ENCODE measurements at regions not wholly inside any gene's neighbourhood (a gene's known extent, or its start where the extent isn't known, plus 50 kb on each side); places are given as distances from the start of the nearest gene placed in this dataset.

DNA sequence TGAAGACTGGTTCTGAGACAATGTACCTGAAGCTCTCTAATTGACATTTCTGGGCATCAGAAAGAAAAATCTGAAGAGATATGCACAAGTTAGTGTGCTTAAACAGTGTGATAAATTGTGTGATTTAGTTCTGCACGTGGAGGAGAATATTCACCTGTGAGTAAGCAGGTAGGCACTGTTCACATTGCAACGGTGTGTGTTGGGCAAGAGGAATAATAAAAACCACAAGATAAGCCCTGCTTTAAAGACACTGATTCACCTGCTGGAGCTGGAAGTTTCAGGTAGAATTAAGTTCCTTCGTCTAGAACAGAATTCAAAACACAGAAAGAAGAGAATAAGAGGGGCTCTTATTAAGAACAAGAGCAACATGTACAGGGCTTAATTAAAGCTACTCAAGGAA is 864.3 kb upstream of the SOX11 start:
- TF ChIP-seq, protein P1, sequence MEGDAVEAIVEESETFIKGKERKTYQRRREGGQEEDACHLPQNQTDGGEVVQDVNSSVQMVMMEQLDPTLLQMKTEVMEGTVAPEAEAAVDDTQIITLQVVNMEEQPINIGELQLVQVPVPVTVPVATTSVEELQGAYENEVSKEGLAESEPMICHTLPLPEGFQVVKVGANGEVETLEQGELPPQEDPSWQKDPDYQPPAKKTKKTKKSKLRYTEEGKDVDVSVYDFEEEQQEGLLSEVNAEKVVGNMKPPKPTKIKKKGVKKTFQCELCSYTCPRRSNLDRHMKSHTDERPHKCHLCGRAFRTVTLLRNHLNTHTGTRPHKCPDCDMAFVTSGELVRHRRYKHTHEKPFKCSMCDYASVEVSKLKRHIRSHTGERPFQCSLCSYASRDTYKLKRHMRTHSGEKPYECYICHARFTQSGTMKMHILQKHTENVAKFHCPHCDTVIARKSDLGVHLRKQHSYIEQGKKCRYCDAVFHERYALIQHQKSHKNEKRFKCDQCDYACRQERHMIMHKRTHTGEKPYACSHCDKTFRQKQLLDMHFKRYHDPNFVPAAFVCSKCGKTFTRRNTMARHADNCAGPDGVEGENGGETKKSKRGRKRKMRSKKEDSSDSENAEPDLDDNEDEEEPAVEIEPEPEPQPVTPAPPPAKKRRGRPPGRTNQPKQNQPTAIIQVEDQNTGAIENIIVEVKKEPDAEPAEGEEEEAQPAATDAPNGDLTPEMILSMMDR (tag by site-specific recombination; IDR thresholded peaks at IDR 0.05) = no peak
- TF ChIP-seq, protein P2, sequence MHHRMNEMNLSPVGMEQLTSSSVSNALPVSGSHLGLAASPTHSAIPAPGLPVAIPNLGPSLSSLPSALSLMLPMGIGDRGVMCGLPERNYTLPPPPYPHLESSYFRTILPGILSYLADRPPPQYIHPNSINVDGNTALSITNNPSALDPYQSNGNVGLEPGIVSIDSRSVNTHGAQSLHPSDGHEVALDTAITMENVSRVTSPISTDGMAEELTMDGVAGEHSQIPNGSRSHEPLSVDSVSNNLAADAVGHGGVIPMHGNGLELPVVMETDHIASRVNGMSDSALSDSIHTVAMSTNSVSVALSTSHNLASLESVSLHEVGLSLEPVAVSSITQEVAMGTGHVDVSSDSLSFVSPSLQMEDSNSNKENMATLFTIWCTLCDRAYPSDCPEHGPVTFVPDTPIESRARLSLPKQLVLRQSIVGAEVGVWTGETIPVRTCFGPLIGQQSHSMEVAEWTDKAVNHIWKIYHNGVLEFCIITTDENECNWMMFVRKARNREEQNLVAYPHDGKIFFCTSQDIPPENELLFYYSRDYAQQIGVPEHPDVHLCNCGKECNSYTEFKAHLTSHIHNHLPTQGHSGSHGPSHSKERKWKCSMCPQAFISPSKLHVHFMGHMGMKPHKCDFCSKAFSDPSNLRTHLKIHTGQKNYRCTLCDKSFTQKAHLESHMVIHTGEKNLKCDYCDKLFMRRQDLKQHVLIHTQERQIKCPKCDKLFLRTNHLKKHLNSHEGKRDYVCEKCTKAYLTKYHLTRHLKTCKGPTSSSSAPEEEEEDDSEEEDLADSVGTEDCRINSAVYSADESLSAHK (tag by site-specific recombination; IDR thresholded peaks at IDR 0.05) = no peak
- TF ChIP-seq ZNF214 (tag by site-specific recombination; IDR thresholded peaks at IDR 0.05; ENCODE audit: borderline replicate concordance) (no peak), ZNF121 (tag by site-specific recombination; IDR thresholded peaks at IDR 0.05) (no peak), HOXA7 (CRISPR knock-in tag; IDR thresholded peaks at IDR 0.05; ENCODE audit: borderline replicate concordance) (no peak), ZNF274 (IDR thresholded peaks at IDR 0.05; ENCODE audit: low read length) (no peak), ZNF274 (tag by site-specific recombination; IDR thresholded peaks at IDR 0.05; ENCODE audit: borderline replicate concordance) (no peak), ZNF114 (tag by site-specific recombination; IDR thresholded peaks at IDR 0.05) (no peak), ZNF558 (tag by site-specific recombination; IDR thresholded peaks at IDR 0.05) (no peak)
- TF ChIP-seq, protein P3, sequence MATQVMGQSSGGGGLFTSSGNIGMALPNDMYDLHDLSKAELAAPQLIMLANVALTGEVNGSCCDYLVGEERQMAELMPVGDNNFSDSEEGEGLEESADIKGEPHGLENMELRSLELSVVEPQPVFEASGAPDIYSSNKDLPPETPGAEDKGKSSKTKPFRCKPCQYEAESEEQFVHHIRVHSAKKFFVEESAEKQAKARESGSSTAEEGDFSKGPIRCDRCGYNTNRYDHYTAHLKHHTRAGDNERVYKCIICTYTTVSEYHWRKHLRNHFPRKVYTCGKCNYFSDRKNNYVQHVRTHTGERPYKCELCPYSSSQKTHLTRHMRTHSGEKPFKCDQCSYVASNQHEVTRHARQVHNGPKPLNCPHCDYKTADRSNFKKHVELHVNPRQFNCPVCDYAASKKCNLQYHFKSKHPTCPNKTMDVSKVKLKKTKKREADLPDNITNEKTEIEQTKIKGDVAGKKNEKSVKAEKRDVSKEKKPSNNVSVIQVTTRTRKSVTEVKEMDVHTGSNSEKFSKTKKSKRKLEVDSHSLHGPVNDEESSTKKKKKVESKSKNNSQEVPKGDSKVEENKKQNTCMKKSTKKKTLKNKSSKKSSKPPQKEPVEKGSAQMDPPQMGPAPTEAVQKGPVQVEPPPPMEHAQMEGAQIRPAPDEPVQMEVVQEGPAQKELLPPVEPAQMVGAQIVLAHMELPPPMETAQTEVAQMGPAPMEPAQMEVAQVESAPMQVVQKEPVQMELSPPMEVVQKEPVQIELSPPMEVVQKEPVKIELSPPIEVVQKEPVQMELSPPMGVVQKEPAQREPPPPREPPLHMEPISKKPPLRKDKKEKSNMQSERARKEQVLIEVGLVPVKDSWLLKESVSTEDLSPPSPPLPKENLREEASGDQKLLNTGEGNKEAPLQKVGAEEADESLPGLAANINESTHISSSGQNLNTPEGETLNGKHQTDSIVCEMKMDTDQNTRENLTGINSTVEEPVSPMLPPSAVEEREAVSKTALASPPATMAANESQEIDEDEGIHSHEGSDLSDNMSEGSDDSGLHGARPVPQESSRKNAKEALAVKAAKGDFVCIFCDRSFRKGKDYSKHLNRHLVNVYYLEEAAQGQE (tag by site-specific recombination; IDR thresholded peaks at IDR 0.05) = no peak
- TF ChIP-seq, protein P4, sequence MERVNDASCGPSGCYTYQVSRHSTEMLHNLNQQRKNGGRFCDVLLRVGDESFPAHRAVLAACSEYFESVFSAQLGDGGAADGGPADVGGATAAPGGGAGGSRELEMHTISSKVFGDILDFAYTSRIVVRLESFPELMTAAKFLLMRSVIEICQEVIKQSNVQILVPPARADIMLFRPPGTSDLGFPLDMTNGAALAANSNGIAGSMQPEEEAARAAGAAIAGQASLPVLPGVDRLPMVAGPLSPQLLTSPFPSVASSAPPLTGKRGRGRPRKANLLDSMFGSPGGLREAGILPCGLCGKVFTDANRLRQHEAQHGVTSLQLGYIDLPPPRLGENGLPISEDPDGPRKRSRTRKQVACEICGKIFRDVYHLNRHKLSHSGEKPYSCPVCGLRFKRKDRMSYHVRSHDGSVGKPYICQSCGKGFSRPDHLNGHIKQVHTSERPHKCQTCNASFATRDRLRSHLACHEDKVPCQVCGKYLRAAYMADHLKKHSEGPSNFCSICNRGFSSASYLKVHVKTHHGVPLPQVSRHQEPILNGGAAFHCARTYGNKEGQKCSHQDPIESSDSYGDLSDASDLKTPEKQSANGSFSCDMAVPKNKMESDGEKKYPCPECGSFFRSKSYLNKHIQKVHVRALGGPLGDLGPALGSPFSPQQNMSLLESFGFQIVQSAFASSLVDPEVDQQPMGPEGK (tag by site-specific recombination; IDR thresholded peaks at IDR 0.05) = no peak
- TF ChIP-seq, protein P5, sequence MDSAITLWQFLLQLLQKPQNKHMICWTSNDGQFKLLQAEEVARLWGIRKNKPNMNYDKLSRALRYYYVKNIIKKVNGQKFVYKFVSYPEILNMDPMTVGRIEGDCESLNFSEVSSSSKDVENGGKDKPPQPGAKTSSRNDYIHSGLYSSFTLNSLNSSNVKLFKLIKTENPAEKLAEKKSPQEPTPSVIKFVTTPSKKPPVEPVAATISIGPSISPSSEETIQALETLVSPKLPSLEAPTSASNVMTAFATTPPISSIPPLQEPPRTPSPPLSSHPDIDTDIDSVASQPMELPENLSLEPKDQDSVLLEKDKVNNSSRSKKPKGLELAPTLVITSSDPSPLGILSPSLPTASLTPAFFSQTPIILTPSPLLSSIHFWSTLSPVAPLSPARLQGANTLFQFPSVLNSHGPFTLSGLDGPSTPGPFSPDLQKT (IDR thresholded peaks at IDR 0.05; ENCODE audit: borderline replicate concordance, low read depth, low read length) = no peak
- TF ChIP-seq, protein P6, sequence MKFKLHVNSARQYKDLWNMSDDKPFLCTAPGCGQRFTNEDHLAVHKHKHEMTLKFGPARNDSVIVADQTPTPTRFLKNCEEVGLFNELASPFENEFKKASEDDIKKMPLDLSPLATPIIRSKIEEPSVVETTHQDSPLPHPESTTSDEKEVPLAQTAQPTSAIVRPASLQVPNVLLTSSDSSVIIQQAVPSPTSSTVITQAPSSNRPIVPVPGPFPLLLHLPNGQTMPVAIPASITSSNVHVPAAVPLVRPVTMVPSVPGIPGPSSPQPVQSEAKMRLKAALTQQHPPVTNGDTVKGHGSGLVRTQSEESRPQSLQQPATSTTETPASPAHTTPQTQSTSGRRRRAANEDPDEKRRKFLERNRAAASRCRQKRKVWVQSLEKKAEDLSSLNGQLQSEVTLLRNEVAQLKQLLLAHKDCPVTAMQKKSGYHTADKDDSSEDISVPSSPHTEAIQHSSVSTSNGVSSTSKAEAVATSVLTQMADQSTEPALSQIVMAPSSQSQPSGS (tag by site-specific recombination; IDR thresholded peaks at IDR 0.05; ENCODE audit: low read depth) = no peak
